Stimulated activated CD4-positive, alpha-beta T cell treated with anti-CD3 and anti-CD28 coated beads, Interleukin-15, amount 100 ng/mL, for 24 hours (primary cell): ENCODE measurements at regions not wholly inside any gene's neighbourhood (a gene's known extent, or its start where the extent isn't known, plus 50 kb on each side); places are given as distances from the start of the nearest gene placed in this dataset.

Experiments used
- DNase-seq: peaks from one replicate; pipeline ENCODE4 v3.0.0-alpha.2; 2020

GRCh38 chr3:27589795-27590194 lies 105.6 kb upstream of the SLC4A7 start:
- no peak for DNase-seq

- no peak for DNase-seq
These were observed 101.2 kb upstream of the SLC4A7 start for GRCh38 chr3:27585429-27585828.

DNA sequence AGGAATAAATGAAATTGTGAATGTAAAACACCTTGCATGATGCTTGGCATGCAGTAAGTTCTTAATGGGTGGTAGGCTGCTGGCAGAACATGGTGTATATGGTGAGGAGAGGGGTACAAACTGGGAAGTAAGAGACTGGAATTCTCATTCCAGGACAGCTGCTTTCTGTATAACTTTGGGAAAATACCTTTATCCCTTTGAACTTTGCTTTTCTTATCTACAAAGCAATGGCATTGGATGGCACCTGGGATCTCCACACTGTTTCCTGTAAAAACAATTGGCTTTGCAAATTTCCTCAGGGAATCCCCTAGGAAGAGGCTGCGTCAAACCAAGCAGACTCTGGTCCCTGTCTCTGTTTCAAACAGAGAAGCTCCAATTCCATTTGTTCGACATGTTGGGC lies 100.7 kb upstream of the SLC4A7 start:
- no peak for DNase-seq

DNA sequence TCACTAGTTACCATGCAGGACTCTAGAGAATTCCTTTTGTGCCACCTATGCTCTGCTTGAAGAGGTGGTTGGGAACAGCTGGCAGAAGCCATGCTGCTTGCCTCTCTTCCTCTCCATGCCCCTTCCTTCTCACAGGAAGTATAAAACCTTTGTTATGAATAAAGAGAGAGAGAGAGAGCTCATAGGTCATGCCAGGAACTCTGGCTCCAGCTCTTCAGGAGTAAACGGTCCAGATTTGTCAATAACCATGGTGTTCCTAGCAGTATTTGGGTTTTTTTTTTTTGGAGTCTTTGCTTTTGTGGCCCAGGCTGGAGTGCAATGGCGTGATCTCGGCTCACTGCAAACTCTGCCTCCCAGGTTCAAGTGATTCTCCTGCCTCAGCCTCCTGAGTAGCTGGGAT lies 97.7 kb upstream of the SLC4A7 start:
- no peak for DNase-seq

GRCh38 chr3:27578032-27578431 lies 93.8 kb upstream of the SLC4A7 start:
- no peak for DNase-seq

GRCh38 chr3:27577504-27577903 lies 93.3 kb upstream of the SLC4A7 start:
- no peak for DNase-seq

DNA sequence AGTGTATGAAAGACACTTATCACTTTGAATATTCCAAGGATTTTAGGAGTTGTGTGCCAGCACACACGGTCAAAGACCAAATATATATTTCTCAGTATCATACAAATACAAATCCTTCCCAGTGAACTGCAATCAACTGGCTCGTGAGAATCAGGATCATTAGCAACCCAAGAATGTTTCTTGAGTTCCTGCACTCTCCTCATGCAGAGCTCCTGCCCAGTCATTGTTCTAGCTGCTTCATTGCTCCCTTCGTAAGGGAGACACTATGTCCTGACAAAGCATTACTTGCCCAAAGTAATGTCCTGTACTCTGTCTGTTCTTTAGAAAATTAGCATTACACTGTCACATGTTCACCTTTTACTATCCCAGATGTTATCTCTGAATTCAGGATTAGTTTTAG lies 92.0 kb upstream of the SLC4A7 start:
- no peak for DNase-seq

DNA sequence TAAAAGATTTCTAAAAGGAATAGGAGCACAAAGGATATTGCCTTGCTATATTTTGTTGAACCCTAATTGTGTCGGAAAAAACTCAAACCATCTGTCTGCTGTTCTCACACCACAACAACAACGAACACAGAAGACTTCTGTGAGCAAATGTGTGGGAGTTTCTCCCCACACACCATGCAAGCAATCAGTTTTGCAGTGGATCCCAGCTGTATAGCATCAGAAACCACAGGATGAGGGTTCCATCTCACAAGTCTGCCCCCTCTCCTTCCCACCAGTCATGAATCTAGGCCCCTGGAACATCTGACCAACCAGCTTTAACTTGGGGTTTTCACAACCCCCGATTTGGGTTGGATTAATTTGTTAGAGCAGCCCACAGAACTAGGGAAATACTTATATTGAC lies 91.3 kb upstream of the SLC4A7 start:
- DNase-seq = no peak

GRCh38 chr3:27574438-27574795 lies 90.2 kb upstream of the SLC4A7 start:
- DNase-seq = no peak

GRCh38 chr3:27573780-27574437 lies 89.7 kb upstream of the SLC4A7 start:
- no peak for DNase-seq

DNA sequence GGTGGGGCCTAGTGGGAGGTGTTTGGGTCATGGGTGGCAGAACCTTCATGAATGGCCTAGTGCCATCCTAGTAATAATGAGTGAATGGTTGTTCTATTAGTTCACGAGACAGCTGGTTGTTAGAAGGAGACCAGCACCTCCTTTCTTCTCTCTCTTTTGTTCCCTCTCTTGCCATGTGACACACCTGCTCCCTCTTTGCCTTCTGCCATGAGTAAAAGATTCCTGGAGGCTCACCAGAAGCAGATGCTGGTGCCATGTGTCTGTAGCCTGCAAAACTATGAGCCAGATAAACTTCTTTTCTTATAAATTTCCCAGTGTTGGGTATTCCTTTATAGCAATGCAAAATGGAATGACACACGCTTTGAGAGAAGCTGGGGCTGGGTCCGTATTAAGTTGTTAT lies 89.0 kb upstream of the SLC4A7 start:
- no peak for DNase-seq

GRCh38 chr3:27571345-27571744 lies 87.2 kb upstream of the SLC4A7 start:
- no peak for DNase-seq

- no peak for DNase-seq
These were observed 86.4 kb upstream of the SLC4A7 start for GRCh38 chr3:27570421-27571106.

DNA sequence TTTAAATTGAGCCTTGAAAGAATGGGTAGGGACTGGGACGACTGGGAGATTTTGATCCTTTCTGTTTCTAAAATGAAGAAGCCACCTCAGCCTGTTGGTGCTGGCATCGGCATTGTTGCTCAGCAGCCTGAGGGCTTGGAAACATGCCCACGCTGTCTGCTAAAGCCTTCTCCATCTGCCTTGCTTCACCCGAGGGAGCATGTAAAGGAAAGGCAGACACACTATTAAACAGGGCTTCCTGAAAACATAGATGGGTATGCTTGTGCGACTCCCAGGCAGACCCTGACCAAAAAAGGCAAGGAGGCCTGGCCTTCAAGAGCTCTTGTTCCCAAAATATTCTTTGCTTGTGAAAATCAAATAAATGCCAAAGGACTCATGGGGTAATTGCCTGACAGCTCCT lies 84.2 kb upstream of the SLC4A7 start:
- no peak for DNase-seq

DNA sequence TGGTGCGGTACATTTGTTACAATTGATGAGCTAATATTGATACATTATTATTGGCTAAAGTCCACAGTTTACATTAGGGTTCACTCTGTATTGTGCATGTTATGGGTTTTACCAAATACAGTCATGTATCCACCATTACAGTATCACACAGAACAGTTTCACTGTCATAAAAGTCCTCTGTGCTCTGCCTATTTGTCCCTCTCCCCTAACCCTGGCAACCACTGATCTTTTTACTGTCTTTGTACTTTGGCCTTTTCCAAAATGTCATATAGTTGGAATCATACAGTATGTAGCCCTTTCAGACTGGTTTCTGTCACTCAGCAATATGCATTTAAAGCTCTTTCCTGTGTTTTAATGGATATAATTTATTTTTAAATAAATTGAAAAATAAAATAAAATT lies 83.1 kb upstream of the SLC4A7 start:
- no peak for DNase-seq

- no peak for DNase-seq
These were observed 81.1 kb upstream of the SLC4A7 start for GRCh38 chr3:27565201-27565852.

DNA sequence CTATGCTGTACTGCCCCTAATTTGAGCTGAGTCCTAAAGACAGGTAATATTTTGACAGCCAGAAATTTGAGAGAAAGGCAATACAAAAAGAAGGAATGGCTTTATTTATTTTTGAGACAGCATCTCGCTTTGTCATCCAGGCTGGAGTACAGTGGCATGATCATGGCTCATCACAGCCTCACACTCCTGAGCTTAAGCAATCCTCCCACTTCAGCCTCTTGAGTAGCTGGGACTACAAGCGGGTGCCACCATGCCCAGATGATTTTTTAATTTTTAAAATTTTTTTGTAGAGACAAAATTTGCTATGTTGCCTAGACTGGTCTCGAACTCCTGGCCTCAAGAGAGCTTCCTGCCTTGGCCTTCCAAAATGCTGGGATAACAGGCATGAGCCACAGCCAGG lies 77.4 kb upstream of the SLC4A7 start:
- no peak for DNase-seq

DNA sequence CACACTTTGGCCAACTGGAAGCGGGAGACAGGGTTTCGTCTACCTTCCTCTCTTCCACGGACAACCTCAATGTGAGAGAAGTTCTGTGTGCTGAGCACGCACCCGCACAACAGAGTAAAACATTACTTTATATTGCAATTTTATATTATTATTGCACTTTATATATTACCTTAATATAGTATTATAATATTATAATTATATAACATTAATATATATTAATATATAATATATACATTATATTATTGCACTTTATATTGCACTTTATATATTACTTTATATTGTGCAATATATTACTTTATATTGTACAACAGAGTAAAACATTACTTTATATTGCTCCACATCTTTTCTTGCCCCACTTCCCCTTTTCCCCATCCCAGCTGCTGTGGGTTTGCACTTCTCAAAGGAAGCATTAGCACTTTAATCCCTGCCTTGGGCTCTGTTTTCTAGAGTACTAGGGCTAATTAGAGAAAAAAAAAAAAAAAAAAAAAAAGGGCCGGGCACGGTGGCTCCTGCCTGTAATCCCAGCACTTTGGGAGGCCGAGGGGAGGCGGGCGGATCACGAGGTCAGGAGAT lies 76.4 kb upstream of the SLC4A7 start:
- no peak for DNase-seq

GRCh38 chr3:27559835-27560234 lies 75.7 kb upstream of the SLC4A7 start:
- DNase-seq = no peak

DNA sequence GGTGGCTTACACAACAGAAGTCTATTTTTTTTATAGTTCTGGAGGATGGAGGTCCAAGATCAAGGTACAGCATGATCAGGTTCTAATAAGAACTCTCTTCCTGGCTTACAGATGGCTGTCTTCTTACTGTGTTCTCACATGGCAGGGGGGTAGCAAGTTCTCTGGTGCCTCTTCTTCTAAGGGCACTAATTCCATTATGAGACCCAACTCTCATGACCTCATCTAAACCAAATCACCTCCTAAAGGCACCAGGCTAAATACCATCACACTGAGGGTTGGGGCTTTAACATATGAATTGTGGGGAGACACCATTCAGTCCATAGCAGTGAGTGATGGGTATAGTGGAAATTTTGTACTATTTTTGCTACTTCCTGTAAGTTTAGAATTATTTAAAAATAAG lies 75.2 kb upstream of the SLC4A7 start:
- DNase-seq = no peak

GRCh38 chr3:27557411-27557810 lies 73.2 kb upstream of the SLC4A7 start:
- no peak for DNase-seq

- DNase-seq = no peak
These were observed 72.7 kb upstream of the SLC4A7 start for GRCh38 chr3:27556887-27557286.

DNA sequence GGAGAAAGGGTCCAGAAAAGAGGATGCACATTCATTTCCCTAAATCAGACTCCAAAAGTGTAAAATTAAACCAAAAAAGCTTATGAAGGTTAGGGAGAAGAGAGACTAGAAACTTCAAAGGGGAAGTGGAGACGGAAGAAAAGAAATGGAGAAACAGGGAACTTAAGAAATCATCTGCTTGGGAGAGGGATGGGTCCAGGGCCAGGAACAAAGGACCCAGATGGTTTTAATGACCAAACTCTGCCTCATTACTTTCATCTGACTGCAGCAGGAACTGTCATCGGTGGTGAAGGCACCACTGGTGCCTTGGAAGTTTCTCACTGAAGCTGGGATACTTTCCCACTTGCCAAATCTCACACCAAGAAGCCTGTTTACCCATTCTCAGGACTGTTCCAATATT lies 70.5 kb upstream of the SLC4A7 start:
- DNase-seq = no peak

DNA sequence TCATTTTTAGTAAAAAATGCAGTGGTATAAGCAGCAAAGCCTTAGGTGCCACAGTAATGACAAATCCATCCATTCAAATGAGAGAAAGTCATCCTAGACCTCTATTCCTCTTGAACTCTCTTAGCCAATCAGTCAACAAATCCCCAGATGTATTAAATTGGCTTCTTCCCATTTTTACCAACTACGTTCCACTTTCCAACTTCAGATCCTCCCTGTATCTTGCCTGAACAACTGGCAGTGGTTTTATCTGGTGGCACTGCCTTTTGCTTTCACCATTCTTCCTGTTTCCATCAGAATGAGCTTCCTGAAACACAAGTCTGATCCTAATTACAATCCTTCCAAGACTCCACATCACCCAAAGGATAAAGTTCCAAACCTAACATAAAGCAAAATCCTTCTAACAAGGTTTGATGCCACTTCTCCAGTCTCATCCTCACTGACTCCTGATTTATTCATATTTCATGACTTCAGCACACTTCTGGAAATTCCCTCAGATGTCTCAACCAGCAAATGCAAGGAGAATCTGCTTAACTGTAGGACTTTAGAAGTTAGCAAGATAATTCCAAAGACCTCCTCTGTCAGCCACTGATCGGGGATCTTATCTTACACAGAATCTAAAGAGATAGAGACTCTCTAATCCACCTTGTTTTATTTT lies 69.8 kb upstream of the SLC4A7 start:
- no peak for DNase-seq
